DOHH2 (cell line): ENCODE measurements at regions not wholly inside any gene's neighbourhood (a gene's known extent, or its start where the extent isn't known, plus 50 kb on each side); places are given as distances from the start of the nearest gene placed in this dataset.

Source experiments
- H3F3A ChIP-seq: fragments of 200-600 bp; sonication (generic), shearing (Covaris generic); 2 replicates; pipeline ENCODE4 v1.6.0; 2016; ENCODE audit warnings: antibody characterized with exemption, mild to moderate bottlenecking; ENCODE audit not compliant: control insufficient read depth, insufficient read depth
- H3K27ac ChIP-seq: fragments of 200-600 bp; sonication (generic); 2 replicates; pipeline ENCODE4 v1.5.1; 2014; ENCODE audit warnings: low read depth, mild to moderate bottlenecking, low read length, moderate library complexity
- H3K27me3 ChIP-seq: fragments of 200-600 bp; sonication (generic); 2 replicates; pipeline ENCODE4 v1.6.1; 2014; ENCODE audit warnings: mild to moderate bottlenecking, low read length, mixed read lengths; ENCODE audit not compliant: control insufficient read depth
- H3K36me3 ChIP-seq: fragments of 200-600 bp; sonication (generic); 2 replicates; pipeline ENCODE4 v1.6.1; 2014; ENCODE audit warnings: mild to moderate bottlenecking, low read length, moderate library complexity, mixed read lengths; ENCODE audit not compliant: control insufficient read depth
- H3K4me1 ChIP-seq: fragments of 200-600 bp; sonication (generic); 2 replicates; pipeline ENCODE4 v1.6.1; 2014; ENCODE audit warnings: mild to moderate bottlenecking, low read length, mixed read lengths; ENCODE audit not compliant: control insufficient read depth
- H3K4me2 ChIP-seq: fragments of 200-600 bp; sonication (generic); 2 replicates; pipeline ENCODE4 v1.6.0; 2014; ENCODE audit warnings: mild to moderate bottlenecking, low read length, moderate library complexity
- H3K4me3 ChIP-seq: fragments of 200-600 bp; sonication (generic); 2 replicates; pipeline ENCODE4 v1.5.1; 2014; ENCODE audit warnings: mild to moderate bottlenecking, low read length, mixed read lengths
- H3K79me2 ChIP-seq: fragments of 200-600 bp; sonication (generic); 2 replicates; pipeline ENCODE4 v1.6.1; 2014; ENCODE audit warnings: mild to moderate bottlenecking, low read length, mixed read lengths; ENCODE audit not compliant: control insufficient read depth
- H3K9me2 ChIP-seq: fragments of 200-600 bp; sonication (generic); replicated peaks from 2 replicates; pipeline ENCODE4 v1.6.1; 2014; ENCODE audit warnings: mild to moderate bottlenecking, low read length, mixed read lengths; ENCODE audit not compliant: control insufficient read depth
- H3K9me3 ChIP-seq: fragments of 200-600 bp; sonication (generic); 2 replicates; pipeline ENCODE4 v1.6.1; 2014; ENCODE audit warnings: antibody characterized with exemption, low read length, mixed read lengths; ENCODE audit not compliant: control insufficient read depth, insufficient read depth
- H4K20me1 ChIP-seq: fragments of 200-600 bp; sonication (generic); 2 replicates; pipeline ENCODE4 v1.6.0; 2014; ENCODE audit warnings: low read depth, mild to moderate bottlenecking, antibody characterized with exemption, low read length, moderate library complexity; ENCODE audit not compliant: control insufficient read depth, insufficient read depth
- CTCF ChIP-seq: fragments of 200-600 bp; sonication (generic); IDR thresholded peaks from one replicate; pipeline ENCODE4 v1.5.1; 2014; ENCODE audit warnings: antibody characterized with exemption, mild to moderate bottlenecking, low read depth, low read length; ENCODE audit not compliant: poor library complexity, severe bottlenecking
- EZH2phosphoT487 ChIP-seq: fragments of 200-600 bp; sonication (generic); IDR thresholded peaks from 2 replicates; pipeline ENCODE4 v1.6.1; 2017; ENCODE audit warnings: borderline replicate concordance, mild to moderate bottlenecking, antibody characterized with exemption, low read length, moderate library complexity, mixed read lengths

- Histone ChIP-seq H3K27ac (no peak overlapping the region), H3K4me2 (no peak overlapping the region), H3K4me3 (no peak overlapping the region)
These were observed 112.3 kb downstream of the HLX start for GRCh38 chr1:220991506-220991905.

DNA sequence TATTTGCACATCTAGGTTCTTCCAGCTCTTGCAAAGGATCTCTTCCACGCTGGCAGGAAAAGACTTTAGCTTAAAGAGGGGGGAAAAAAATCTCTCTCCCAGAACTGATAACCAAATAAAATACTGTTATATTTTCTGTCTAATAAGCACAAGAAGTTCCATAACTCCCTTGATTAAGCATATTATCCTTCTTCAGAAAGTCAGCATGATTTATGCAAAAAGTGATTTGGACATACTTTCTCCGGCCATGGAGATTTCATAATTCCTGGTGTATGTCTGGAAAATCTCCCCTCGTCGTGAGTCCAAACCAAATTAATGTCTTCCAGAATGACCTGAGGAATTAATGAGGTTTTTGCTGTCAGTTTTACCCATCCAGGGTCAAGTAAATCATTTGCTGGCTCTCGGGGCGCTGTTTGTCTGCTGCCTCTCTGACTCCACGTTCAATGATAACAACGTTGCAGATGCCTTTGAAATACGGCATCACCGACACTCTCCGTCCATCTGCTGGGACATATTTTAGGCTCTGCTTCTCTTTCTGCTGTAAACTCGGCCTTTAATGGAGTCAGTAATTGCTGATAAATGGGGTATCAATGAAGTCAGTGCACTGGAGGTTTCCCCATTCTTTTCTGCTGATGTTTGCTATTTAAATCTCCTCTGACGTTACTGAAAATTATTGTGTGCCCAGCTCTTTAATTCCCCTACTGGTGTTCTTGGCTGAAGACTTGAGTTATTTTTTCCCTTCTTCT is 112.9 kb downstream of the HLX start:
- H3K79me2 ChIP-seq, result no peaks in the 10 kb centered on the region
- no peak overlapping the region for H3K27ac ChIP-seq
- no peaks in the 10 kb centered on the region for H3F3A ChIP-seq
- H3K4me2 ChIP-seq, result no peak overlapping the region
- TF ChIP-seq EZH2phosphoT487 (no peak), CTCF (no peak)
- H4K20me1 ChIP-seq, result no peaks in the 10 kb centered on the region
- H3K4me1 ChIP-seq, result no peaks in the 10 kb centered on the region
- no peaks in the 10 kb centered on the region for H3K9me3 ChIP-seq
- no peaks in the 10 kb centered on the region for H3K36me3 ChIP-seq
- no peaks in the 10 kb centered on the region for H3K27me3 ChIP-seq
- no peaks in the 10 kb centered on the region for H3K9me2 ChIP-seq
- no peak overlapping the region for H3K4me3 ChIP-seq

More at GRCh38 chr1:220991506-220991905, 112.3 kb downstream of the HLX start:
- H3F3A ChIP-seq, result no peaks in the 10 kb centered on the region
- no peaks in the 10 kb centered on the region for H3K27me3 ChIP-seq
- no peaks in the 10 kb centered on the region for H3K4me1 ChIP-seq
- H3K9me3 ChIP-seq, result no peaks in the 10 kb centered on the region
- no peaks in the 10 kb centered on the region for H3K9me2 ChIP-seq
- no peaks in the 10 kb centered on the region for H3K36me3 ChIP-seq
- no peaks in the 10 kb centered on the region for H3K79me2 ChIP-seq
- no peaks in the 10 kb centered on the region for H4K20me1 ChIP-seq
- TF ChIP-seq EZH2phosphoT487 (no peak), CTCF (no peak)

- H3K9me2 ChIP-seq, result no peaks in the 10 kb centered on the region
- H3K4me1 ChIP-seq, result no peaks in the 10 kb centered on the region
- no peak overlapping the region for H3K27ac ChIP-seq
- no peak overlapping the region for H3K4me2 ChIP-seq
- H3K9me3 ChIP-seq, result no peaks in the 10 kb centered on the region
- no peaks in the 10 kb centered on the region for H3F3A ChIP-seq
- H3K36me3 ChIP-seq, result no peaks in the 10 kb centered on the region
- no peaks in the 10 kb centered on the region for H3K79me2 ChIP-seq
- no peaks in the 10 kb centered on the region for H3K27me3 ChIP-seq
- TF ChIP-seq EZH2phosphoT487 (no peak), CTCF (no peak)
- H4K20me1 ChIP-seq, result no peaks in the 10 kb centered on the region
- no peak overlapping the region for H3K4me3 ChIP-seq
These were observed 113.4 kb downstream of the HLX start for GRCh38 chr1:220992705-220993052.
